ENCODE measurements at regions not wholly inside any gene's neighbourhood (a gene's known extent, or its start where the extent isn't known, plus 50 kb on each side); places are given as distances from the start of the nearest gene placed in this dataset.

- DNase-seq (ENCODE audit: low read depth, low spot score), result no peak
Observed at GRCh38 chr2:150165988-150166312, 321.5 kb downstream of the RND3 start.

GRCh38 chr2:150165442-150165841 is 322.0 kb downstream of the RND3 start:
- DNase-seq (ENCODE audit: low read depth, low spot score), result no peak

- no peak for DNase-seq (ENCODE audit: low read depth, low spot score)
Observed at GRCh38 chr2:150162241-150162942, 325.1 kb downstream of the RND3 start.

- no peak for DNase-seq (ENCODE audit: low read depth, low spot score)
Observed at GRCh38 chr2:150160058-150160457, 327.4 kb downstream of the RND3 start.

GRCh38 chr2:150159300-150159699 is 328.2 kb downstream of the RND3 start:
- no peak for DNase-seq (ENCODE audit: low read depth, low spot score)

GRCh38 chr2:150156876-150157275 is 330.6 kb downstream of the RND3 start:
- no peak for DNase-seq (ENCODE audit: low read depth, low spot score)

- no peak for DNase-seq (ENCODE audit: low read depth, low spot score)
Observed at GRCh38 chr2:150156415-150156814, 331.1 kb downstream of the RND3 start.

- no peak for DNase-seq (ENCODE audit: low read depth, low spot score)
Observed at GRCh38 chr2:150154308-150154797, 333.1 kb downstream of the RND3 start.

GRCh38 chr2:150153646-150154307 is 333.7 kb downstream of the RND3 start:
- DNase-seq (ENCODE audit: low read depth, low spot score), result no peak

- DNase-seq (ENCODE audit: low read depth, low spot score), result no peak
Observed at GRCh38 chr2:150152230-150152629, 335.2 kb downstream of the RND3 start.

- no peak for DNase-seq (ENCODE audit: low read depth, low spot score)
Observed at GRCh38 chr2:150150144-150150543, 337.3 kb downstream of the RND3 start.

- no peak for DNase-seq (ENCODE audit: low read depth, low spot score)
Observed at GRCh38 chr2:150147889-150148683, 339.4 kb downstream of the RND3 start.

- DNase-seq (ENCODE audit: low read depth, low spot score), result no peak
Observed at GRCh38 chr2:150146879-150147278, 340.6 kb downstream of the RND3 start.

- no peak for DNase-seq (ENCODE audit: low read depth, low spot score)
Observed at GRCh38 chr2:150145299-150145692, 342.2 kb downstream of the RND3 start.

GRCh38 chr2:150144546-150145298 is 342.7 kb downstream of the RND3 start:
- no peak for DNase-seq (ENCODE audit: low read depth, low spot score)

- DNase-seq (ENCODE audit: low read depth, low spot score), result no peak
Observed at GRCh38 chr2:150143087-150143536, 344.4 kb downstream of the RND3 start.

GRCh38 chr2:150142561-150142960 is 344.9 kb downstream of the RND3 start:
- no peak for DNase-seq (ENCODE audit: low read depth, low spot score)

GRCh38 chr2:150141226-150142001 is 346.1 kb downstream of the RND3 start:
- DNase-seq (ENCODE audit: low read depth, low spot score), result no peak

- no peak for DNase-seq (ENCODE audit: low read depth, low spot score)
Observed at GRCh38 chr2:150140777-150141176, 346.7 kb downstream of the RND3 start.

- DNase-seq (ENCODE audit: low read depth, low spot score), result no peak
Observed at GRCh38 chr2:150138587-150138986, 348.9 kb downstream of the RND3 start.

Data from iPS DF 19.7 (cell line).